ENCODE measurements at regions not wholly inside any gene's neighbourhood (a gene's known extent, or its start where the extent isn't known, plus 50 kb on each side); places are given as distances from the start of the nearest gene placed in this dataset.

DNA sequence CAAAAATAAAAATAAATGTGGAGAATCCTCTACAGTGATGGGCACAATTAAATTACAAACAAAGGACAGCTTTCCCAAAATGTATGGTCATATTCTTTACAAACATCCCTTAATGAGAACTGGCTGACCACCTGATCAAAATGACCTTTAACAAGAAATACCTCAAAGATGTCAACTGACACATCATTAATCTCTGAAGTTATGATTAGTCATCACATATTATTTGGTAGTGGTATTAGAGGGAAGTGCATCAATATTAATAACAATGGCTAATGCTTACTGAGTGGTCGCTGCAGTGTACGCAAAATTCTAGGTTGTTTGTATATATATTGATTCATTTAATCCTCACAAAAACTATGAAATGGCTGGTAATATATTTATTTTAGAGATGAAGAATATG lies 340.6 kb downstream of the GJA1 start:
- Mint-ChIP-seq H3K36me3 (no peaks in the 10 kb centered on the region), H3K4me1 (no peaks in the 10 kb centered on the region), H3K27ac (no peak overlapping the region), H3K4me3 (no peak overlapping the region), H3K9me3 (peaks cover 4% of the 10 kb centered on the region in 2 donors), H3K27me3 (ENCODE audit: low read depth in 2 of 2) (no peaks in the 10 kb centered on the region)
- Histone ChIP-seq H3K27me3 (ENCODE audit: control insufficient read depth, insufficient read depth, low read length) (no peaks in the 10 kb centered on the region), H3K9me3 (ENCODE audit: control insufficient read depth, insufficient read depth, low read length) (peaks cover 3% of the 10 kb centered on the region), H3K4me1 (ENCODE audit: control insufficient read depth, insufficient read depth, low read length) (no peaks in the 10 kb centered on the region), H3K36me3 (ENCODE audit: control insufficient read depth, insufficient read depth, low read length) (no peaks in the 10 kb centered on the region), H3K27ac (ENCODE audit: low read length) (no peak overlapping the region), H3K4me3 (ENCODE audit: low read length) (no peak overlapping the region)
- TF ChIP-seq, protein P1, sequence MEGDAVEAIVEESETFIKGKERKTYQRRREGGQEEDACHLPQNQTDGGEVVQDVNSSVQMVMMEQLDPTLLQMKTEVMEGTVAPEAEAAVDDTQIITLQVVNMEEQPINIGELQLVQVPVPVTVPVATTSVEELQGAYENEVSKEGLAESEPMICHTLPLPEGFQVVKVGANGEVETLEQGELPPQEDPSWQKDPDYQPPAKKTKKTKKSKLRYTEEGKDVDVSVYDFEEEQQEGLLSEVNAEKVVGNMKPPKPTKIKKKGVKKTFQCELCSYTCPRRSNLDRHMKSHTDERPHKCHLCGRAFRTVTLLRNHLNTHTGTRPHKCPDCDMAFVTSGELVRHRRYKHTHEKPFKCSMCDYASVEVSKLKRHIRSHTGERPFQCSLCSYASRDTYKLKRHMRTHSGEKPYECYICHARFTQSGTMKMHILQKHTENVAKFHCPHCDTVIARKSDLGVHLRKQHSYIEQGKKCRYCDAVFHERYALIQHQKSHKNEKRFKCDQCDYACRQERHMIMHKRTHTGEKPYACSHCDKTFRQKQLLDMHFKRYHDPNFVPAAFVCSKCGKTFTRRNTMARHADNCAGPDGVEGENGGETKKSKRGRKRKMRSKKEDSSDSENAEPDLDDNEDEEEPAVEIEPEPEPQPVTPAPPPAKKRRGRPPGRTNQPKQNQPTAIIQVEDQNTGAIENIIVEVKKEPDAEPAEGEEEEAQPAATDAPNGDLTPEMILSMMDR (IDR thresholded peaks at IDR 0.05) = no peak
- intact Hi-C loops (cut with micrococcal nuclease) = no loop called here
- ATAC-seq = no peak
- WGBS (ENCODE audit: insufficient coverage) = no CpG with 5 or more reads among the region's 2 CpGs
- no peak for DNase-seq

DNA sequence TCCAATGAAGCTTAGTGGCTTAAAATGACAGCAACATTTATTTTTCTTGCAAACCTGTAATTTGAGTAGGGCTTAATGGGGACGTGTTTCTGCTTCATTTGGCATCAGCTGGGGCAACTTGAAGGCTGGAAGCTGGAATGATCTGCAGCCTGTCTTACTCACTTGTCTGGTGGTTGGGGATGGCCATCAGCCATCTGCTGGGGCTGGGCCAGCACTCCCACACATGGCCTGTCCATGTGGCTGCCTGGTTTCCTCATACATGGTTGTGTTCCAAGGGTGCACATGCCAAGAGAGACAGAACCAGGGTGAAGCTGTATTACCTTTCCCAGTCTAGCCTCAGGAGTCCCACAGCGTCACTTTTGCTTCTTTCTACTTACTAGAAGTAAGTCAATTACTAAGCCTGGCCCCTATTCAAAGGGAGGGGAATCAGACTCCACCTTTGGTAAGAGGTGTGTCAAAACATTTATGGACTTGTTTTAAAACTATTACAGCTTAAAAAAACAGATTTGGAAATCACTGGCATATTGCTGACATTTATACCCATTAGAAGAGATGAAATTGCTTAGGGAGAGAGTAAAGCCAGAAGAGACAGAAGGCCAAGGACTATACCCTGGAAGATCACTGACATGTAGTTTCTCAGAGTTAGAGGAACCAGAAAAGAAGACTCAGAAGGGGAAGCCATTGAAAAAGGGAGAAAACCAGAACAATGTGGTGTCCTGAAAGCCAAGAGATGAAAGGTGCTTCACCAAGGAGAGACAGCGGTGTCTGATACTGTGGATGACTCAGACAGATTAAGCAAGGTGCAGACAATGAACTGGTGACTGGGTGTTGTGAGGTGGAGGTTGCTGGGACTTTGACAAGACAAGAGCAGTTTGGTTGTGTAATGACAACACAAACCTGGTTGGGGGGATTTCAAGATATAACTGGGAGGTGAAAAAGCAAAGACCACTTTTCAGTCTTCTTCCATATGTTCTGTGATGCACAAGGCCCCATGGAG lies 345.2 kb downstream of the GJA1 start:
- DNase-seq = no peak
- Histone ChIP-seq H3K4me1 (ENCODE audit: control insufficient read depth, insufficient read depth, low read length) (no peaks in the 10 kb centered on the region), H3K4me3 (ENCODE audit: low read length) (no peak overlapping the region), H3K9me3 (ENCODE audit: control insufficient read depth, insufficient read depth, low read length) (peaks cover 3% of the 10 kb centered on the region), H3K27me3 (ENCODE audit: control insufficient read depth, insufficient read depth, low read length) (no peaks in the 10 kb centered on the region), H3K36me3 (ENCODE audit: control insufficient read depth, insufficient read depth, low read length) (no peaks in the 10 kb centered on the region), H3K27ac (ENCODE audit: low read length) (no peak overlapping the region)
- Mint-ChIP-seq H3K4me1 (no peaks in the 10 kb centered on the region), H3K4me3 (no peak overlapping the region), H3K27ac (no peak overlapping the region), H3K36me3 (no peaks in the 10 kb centered on the region), H3K27me3 (ENCODE audit: low read depth in 2 of 2) (no peaks in the 10 kb centered on the region), H3K9me3 (peaks cover 8 to 9% of the 10 kb centered on the region in 2 donors)
- TF ChIP-seq, protein P1 (IDR thresholded peaks at IDR 0.05) = no peak
- no peak for ATAC-seq
- WGBS (ENCODE audit: insufficient coverage) = 84% methylated on average over 3 of the region's 3 CpGs
- intact Hi-C loops (cut with micrococcal nuclease) = no loop called here

DNA sequence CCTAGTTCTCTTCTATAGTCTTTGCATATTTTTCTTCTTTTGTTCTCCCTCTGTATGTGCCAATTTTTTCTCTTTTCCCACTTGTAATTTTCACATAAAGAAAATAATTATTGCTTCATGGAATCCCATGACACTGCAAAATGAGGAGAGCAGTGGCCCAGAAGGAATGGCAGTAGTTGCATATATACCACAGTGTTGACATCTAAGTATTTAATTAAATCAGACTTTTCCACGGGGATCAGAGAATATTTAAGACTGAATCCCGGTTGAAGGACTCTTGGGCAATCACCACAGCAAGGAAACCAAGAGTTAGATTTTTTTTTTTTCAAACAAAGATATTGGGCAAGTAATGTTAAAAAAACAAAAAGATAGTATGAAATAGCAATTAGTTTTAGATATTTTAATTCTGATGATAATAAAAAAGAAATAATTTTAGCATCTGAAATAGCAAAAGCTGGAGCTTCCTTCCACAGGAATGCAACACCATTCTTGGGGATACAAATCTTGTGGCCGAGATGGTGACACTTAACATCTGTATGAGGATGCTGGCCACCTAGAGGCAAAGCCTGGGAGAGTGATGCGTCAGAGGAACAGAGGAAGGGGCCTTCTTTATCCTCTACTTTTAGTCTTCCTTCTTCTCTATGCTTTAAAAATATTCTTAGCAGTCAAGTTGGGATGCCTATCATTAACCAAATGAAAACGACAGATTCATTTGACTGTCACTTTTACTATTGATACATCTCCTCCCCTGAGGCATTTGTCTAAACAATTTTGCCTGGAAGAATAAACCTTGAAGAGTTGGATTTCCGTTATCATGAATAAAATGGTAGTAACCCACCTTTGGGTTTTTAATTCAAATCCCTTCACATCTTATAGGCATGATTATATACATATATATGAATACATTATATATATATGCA lies 356.2 kb downstream of the GJA1 start:
- Histone ChIP-seq H3K9me3 (ENCODE audit: control insufficient read depth, insufficient read depth, low read length) (no peaks in the 10 kb centered on the region), H3K27ac (ENCODE audit: low read length) (no peak overlapping the region), H3K36me3 (ENCODE audit: control insufficient read depth, insufficient read depth, low read length) (no peaks in the 10 kb centered on the region), H3K27me3 (ENCODE audit: control insufficient read depth, insufficient read depth, low read length) (no peaks in the 10 kb centered on the region), H3K4me1 (ENCODE audit: control insufficient read depth, insufficient read depth, low read length) (no peaks in the 10 kb centered on the region), H3K4me3 (ENCODE audit: low read length) (no peak overlapping the region)
- H3K27me3 Mint-ChIP-seq (ENCODE audit: low read depth in 2 of 2) = no peaks in the 10 kb centered on the region
- H3K36me3 Mint-ChIP-seq = no peaks in the 10 kb centered on the region
- 69% methylated on average over 5 of the region's 6 CpGs for WGBS (ENCODE audit: insufficient coverage)
- no peak for DNase-seq
- ATAC-seq = no peak
- H3K4me1 Mint-ChIP-seq = no peaks in the 10 kb centered on the region
- no peak overlapping the region for H3K4me3 Mint-ChIP-seq
- intact Hi-C loops (cut with micrococcal nuclease) = no loop called here
- H3K27ac Mint-ChIP-seq = no peak overlapping the region
- TF ChIP-seq, protein P1 (IDR thresholded peaks at IDR 0.05) = no peak
- peaks cover 0 to 6% of the 10 kb centered on the region in 2 donors for H3K9me3 Mint-ChIP-seq
